HG03159 (cell line): ENCODE measurements at regions not wholly inside any gene's neighbourhood (a gene's known extent, or its start where the extent isn't known, plus 50 kb on each side); places are given as distances from the start of the nearest gene placed in this dataset.

Experiments
- ATAC-seq: cut with Tn5 transposase; IDR thresholded peaks from one replicate; pipeline ENCODE4 v1.9.1; 2021; ENCODE audit warnings: mild to moderate bottlenecking, moderate library complexity; ENCODE audit not compliant: unreplicated experiment

DNA sequence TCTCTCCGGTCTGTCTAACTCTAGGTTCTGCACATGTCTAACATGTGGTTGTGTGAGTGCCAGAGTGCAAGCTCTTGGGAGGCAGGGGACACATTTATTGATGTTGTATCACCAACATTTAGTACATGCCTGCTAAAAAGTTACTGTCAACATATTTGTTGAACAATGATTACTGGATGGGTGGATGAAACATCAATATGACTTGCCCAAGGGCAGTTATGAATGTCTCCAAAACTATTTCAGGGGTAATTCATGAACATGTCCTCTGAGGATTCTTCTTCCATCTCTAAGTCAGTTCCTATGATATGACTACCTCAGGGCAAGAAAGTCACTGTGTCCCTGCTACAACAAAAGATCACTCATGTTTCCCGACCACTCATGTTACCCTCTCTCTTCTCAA is 91.3 kb upstream of the STEAP1B start:
- no peak for ATAC-seq

DNA sequence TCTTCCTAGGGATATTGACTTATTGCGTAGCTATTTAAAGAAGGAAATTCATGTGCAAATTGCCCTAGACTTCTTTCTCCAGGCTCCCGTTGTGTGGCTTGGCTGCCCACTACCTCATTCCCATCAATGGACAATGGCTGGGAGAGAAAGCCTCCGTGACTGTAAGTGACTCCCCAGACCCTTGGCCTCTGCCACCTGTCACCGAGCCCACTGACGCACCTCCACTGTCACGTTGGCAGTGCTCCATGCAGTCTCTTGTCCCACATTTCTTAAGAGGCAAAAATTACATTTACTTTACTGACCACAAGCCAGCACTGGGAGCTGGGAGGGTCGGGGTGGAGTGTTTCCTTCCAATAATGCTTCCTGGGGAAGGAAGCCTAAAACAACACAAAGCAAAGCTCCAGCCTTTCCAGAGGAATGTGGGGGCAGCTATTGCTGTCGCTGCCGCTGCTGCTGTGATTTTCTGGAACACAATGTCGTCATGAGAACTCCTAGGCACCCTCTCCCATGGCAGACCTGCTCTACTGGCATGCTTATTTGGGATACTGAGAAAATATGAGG is 89.7 kb upstream of the STEAP1B start:
- no peak for ATAC-seq

DNA sequence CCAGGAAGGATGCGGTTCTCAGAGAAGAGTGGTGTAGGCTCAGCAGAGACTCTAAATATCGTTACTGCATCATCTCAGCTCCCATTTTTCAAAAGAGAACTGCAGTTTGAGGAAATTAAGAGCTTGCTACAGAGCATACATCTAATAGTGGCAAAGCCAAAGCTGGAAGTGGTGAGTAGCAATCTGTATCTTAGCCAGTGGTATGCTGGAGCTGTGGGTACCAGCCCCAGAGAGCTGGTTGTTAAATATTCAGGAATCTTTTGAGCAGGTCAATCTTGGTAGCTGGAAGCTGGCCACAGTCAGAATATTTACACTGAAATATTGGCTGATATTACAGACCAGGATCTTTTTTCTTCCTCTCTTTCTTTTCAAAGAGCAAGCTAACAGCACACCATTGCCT is 88.4 kb upstream of the STEAP1B start:
- no peak for ATAC-seq

DNA sequence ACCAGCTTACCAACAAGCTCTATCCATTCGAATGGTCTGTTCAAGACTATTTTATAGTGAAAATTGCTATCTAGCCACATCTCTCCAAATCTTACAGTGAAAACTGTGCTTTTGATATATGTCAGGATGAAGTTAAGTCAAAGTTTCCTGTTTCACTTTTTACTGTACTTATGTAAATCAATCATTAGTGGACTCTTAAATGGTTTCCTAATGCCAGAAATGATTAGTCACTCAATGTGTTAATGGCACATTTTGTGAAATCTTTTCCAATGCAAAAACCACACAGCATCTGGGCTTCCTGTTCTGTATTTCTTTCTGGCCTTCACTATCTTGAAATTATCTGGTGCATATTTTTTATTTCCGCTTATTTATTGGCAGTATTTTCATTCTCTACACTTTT is 87.3 kb upstream of the STEAP1B start:
- ATAC-seq, result no peak

DNA sequence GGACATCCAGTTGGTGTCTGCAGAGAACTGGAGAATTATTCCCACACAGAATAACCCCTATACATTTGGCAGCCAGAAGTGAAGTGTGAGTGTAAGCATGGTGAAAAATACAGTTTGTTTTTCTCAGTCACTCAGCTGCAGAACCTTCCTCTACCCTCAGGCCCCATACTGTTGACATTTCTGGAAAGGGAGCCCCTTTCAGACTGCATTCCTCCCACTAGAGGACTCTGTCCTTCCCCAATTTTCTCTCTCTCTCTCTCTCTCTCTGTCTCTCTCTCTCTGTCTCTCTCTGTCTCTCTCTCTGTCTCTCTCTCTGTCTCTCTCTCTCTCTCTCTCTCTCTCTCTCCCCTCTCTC is 86.8 kb upstream of the STEAP1B start:
- no peak for ATAC-seq

DNA sequence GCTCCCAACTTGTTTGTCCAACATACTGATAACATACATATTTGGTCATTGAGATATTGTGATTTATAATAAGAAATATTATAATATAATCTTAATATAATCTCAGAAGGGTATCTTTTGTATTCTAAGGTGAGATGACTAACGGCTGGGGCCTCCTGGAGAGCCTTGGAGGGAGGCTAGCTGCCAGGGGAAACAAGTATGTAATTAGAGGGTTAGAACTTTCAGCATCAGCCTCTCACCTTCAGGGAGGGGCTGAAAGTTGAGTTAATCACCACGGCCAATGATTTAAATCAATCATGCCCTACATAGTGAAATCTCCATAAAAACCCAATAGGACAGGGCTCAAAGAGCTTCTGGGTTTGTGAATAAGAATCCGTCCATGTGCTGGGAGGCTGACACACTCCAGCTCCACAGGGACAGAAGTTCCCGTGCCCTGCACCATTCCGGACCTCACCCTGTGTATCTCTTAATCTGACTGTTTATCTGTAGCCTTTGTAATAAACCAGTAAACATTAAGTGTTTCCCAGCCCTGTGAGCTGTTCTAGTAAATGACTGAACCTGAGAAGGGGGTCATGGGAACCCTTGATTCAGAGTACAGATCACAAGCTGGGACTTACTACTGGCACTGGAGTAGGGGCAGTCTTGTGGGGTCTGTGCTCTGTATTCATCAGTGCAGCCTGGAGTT is 86.3 kb upstream of the STEAP1B start:
- no peak for ATAC-seq

DNA sequence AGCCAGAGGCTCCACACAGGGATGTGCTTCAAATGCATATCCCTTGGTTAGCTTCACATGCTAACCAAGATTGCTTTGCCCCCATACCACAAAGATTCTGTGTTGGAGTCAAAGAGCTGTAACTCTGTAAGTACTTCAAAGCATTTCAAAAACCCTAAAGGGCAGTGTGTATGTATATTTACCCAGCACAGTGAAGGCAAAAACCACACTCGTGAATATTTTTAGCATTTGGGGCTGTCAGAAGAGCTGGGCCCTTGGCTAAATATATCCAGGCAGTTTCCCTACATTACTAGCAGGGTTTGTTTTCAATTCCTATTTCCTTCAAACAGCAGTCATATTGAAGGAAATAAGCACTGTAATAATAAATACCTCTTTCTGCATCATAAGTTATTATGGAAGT is 84.2 kb upstream of the STEAP1B start:
- no peak for ATAC-seq

DNA sequence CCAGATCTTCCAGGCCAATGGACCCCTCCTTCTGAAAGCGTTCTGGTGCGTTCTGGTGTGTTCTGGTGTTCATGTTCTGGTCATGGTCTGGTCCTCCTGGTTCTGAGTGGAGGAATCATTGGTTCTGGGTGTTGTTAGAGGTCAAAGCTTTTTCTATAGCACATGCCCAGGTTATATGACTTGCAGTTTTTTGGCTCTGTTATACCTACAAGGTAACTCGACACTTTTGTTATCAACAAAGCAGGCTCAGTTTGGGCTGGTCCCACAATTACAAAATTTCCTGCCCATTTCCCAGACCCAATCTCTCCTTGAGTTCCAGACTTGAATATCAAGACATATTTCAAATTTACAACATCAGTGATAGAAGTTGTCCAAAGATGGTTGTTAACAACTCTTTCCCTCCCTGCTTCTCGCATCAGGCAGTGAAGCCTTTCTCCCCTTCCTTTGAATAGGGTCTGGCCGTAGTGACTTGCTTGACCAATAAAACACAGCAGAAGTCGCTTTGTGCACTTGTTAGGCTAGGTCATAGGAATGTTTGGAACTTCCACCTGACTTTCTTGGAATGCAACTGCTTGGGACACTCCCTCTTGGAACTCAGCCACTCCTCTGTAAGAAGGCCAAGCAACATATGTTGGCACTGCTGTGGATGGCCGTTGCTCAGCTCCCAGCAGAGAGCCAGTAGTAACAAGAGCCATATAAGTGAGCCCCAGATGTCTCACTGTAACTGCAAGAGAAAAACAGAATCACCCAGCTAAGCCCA is 83.1 kb upstream of the STEAP1B start:
- ATAC-seq, result no peak

DNA sequence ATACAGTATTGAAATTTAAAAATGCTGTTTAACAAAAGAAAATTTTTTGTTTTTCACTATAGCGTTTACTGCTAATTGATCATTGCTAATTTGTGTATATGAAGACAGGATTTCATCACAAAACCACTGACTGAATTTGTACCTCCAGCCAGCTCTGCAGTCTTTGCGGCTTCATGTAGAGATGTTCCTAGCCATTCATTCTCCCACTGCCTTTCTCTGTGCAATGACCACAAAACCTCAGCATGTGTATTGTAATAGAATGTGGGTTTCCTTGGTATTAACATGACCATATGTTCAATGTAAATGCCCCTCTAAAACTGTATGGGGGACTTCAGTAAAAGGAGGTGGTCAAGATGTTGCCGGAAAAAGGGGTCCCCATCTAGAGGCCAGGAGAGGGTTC is 81.1 kb upstream of the STEAP1B start:
- ATAC-seq, result no peak

DNA sequence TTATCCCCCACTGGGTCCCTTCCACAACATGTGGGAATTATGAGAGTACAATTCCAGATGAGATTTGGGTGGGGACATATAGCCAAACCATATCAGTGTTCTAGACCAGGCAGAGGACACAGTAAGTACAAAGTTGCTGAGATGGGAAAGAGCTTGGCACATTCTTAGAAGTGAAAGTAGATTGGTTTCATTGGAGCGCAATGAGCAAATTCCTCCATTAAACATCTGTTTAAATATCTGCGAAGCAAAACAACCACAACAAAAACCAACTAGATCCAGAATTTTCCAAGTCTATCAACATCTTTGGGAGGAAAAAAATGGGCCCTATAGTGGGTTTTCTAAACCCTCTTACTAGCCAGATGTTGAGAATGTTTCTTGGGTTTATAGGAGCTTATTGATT is 80.0 kb upstream of the STEAP1B start:
- no peak for ATAC-seq

DNA sequence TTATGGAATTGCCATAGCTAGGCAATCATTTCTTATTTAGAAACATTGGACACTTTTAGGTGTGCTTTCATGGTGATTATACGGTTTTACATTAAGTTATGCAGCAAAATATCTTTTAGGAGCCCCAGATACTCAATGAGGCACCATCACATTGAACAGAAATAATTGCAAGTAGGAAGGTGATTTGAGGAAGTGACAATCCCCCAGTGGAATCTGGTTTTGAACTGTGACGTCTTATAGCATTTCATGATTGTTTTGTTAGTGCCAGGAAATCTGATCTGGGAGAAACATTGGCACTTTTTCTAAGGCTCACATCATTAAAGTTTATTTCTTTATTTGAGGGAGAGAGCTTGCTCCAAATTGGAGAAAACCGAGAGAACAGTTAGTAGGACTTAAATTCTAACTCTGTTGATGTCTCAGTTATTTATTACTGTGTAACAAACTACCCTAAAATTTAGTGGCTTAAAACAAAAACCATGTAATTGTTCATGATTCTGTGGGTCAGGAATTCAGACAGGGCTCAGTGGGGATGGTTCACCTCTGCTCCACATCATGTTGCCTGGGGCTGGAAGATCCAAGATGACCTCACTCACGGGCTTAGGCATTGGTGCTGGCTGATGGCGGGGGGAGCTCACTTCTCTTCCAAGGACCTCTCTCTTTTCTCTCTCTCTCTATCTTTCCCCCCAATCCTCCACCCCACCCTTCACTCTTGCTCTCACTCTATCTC is 78.2 kb upstream of the STEAP1B start:
- no peak for ATAC-seq

DNA sequence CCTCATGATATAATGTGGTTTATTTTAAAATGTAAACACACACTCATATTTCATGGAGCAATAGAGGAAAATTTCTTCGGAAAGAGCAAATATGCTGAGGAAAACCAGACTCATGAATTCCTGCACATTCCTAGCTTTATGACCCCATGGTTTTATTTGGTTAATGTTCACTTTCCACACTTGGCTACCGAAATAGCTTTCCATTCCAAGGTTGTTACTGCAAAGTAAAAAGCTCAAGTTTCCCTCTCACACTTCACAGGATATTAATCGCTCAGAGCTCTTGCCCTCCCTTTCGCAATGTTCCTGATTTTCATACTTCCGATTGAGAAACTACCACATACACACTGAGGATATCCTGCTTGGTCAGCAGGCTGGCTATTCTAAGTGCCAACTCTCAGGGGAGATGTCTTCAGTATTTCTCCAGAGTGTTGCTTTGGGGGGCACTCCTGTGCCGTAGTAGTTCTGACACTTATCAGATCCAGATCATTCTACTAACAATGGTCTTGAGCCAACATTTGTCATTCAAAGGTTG is 77.5 kb upstream of the STEAP1B start:
- ATAC-seq, result no peak

DNA sequence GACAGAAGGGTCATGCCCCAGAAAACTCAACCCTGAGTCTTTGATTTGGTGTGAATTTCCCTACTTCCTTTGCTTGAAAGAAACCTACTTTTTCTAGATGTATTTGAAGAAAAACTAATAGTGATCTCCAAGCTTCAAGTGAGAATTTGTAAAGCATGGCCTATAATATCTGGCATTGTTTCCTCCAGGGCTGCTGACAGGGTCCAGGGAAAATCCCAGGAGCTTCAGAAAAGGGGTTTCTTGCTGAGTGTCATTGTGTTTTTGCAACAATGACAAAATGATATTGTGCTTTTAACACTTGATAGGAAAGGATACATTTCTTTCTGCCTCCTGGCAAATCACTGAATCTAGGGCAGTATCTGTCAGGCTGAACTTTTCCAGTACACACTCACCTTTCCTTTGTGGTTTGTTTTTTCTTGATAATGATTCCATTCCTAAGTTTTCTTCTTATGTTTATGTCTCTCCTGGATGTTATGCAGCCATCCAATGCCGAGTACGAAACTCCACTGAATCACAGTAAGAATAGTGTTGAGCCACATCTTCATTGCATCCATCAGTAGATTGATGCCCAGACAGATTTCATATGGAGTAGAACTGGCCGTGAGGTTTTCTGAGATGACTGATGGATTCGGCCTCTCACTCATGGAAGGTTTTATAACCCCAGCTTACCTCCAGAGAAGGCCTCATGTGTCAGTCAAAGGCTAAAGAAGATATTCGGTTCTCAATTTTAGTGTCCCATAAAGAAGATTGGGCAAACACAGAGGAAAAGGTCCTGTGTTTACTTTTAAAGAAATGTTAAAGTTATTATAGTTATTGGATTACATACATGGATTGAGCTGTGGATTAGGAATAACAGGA is 76.9 kb upstream of the STEAP1B start:
- ATAC-seq, result no peak

DNA sequence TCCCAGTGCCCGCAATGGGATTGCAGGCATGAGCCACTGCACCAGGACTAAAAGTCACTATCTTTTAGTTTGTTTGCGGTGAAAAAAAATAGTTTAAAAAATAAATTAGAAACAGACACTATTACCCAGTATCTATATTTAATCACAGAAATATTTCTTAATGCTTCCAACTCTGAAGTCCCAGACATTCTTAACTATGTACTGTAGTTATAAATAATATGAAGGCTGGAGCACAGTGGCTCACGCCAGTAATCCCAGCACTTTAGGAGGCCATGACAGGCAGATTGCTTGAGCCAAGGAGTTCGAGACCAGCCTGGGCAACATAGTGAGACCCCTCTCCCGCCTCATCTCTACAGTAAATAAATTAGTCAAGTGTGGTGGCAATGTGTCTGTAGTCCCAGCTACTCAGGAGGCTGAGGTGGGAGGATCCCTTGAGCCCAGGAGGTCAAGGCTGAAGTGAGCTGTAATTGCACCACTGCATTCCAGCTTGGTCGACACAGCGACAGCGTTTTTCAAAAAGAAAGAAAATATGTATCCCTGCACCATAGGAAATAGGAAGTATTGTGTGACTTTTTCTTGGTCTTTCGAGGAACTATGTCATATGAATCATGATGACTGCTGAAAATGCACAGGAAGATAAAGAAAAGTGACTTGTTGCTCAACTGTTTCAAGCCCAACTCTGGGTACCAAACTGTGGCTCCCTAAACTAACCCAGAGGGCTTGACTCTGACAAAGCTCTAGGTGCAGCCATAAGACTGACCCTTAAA is 74.9 kb upstream of the STEAP1B start:
- no peak for ATAC-seq

DNA sequence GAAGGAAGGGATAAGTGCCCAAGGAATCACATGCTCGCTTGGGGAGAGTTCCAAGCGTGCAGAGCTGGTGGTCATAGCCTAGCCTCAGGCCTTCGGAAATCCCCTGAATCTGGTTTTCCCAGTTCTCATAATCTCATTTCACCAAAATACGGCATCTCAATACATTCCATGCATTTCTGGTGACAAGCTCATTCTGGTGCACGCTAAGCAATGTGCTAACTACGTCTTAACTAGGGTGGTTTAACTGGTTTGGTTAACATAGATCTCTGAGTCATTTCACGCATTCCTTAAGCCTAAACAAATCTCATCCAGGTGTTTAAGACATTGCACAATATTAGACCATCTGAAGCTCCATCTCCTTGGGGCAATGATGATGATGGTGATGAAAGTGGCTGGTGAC is 72.9 kb upstream of the STEAP1B start:
- ATAC-seq, result no peak

DNA sequence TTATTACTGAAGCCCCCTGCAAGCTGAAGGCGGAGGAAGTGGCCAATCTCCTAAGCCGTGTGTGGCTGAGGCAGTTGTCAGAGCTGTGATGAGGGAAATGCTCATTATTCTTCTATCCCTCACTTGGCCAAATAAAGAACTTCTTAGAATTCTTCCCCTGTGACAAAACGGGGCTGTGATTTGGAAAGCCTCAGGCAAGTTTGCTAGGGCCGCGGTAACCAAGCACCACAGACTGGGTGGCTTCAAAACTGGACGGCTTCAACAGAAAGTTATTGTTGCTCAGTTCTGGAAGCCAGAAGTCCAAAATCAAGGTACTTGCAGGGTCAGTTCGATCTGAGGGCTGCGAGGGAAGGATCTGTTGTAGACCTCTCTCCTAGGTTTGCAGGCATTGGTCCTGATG is 72.3 kb upstream of the STEAP1B start:
- ATAC-seq, result no peak

DNA sequence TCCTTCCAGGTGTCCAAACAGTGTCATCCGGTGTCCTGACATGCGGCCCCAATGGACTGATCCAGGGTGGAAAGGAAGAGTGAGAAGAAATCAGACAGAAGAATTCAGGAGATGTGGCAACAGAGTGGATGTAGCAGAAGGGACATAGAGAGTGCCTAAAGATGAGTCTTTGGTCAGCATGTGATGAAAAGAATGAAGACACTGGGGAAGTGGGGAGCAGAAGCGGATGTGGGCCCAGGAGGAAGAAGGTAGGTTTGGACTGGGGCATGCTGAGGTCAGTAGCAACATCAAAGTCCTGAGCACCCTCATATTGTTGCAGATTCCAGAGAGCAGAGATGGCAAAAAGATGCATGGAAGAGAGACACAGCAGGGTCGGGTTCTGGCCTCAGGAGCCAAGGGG is 71.8 kb upstream of the STEAP1B start:
- no peak for ATAC-seq

DNA sequence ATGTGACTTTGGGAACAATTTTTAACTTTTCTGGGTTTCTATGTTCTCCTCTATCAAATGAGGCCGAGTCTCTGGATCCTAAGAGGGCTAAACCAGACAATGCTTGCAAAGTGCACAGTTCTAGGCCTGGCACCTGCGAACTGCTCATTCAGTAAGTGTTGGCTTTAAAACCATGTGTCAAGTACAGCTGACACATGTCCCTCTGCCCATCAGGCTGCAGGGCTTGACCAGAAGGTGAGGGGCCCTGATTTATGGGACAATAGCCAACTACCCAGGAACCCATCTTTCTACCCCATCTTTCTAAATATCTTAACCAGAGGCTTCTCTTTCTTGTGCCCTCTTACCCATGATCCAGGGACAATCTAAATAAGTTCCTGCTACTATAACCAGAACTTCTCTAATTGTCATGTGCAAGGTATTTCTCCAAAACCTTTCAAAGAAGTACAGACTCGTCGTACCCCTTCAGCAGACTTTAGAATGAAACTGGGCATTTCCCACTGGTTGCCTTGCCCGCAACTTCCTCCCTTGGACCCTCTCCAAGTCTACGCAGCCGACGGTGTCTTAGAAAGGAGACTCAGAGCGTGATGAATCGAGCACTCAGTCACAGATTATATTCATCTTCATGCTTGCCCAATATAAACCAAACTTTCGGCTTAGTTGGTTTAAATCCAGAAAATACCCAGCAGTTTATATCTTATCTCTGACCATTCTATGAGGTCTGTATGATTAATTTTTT is 69.8 kb upstream of the STEAP1B start:
- no peak for ATAC-seq

DNA sequence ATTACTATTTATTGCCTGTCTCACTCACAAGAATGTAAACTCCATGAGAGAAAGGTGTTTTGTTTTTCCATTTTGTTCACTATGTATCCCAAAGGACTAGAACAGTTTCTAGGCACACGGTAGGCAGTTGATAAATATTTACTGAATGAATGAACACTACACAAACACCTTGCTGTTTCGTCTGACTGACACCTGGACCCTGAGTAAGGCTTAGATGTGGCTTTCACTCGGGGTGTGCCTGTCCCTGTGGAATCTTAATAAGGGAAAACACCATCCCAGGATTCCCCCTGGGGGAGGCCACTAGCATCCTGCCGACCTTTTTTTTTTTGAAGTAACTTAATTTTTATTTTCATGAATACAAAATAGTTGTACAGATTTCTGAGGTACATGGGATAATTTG is 66.6 kb upstream of the STEAP1B start:
- no peak for ATAC-seq
